Liver (tissue), 8 donors: ENCODE measurements at regions not wholly inside any gene's neighbourhood (a gene's known extent, or its start where the extent isn't known, plus 50 kb on each side); places are given as distances from the start of the nearest gene placed in this dataset.

Experiments
- DNase-seq: peaks from one replicate; pipeline ENCODE4 v3.0.0-alpha.2; 2017; ENCODE audit warnings: low spot score
- H3K27ac ChIP-seq, 2 donors: one replicate each; pipeline ENCODE4 v1.7.0; 2013; ENCODE audit warnings: inconsistent platforms in 2 of 2, low read length in 2 of 2, control low read depth in 1 of 2, low read depth in 1 of 2, mild to moderate bottlenecking in 1 of 2
- H3K27me3 ChIP-seq, 4 donors: one replicate each; pipeline versions ENCODE4 v1.6.1 to v1.7.0; 2013; ENCODE audit warnings: low read length in 3 of 4, inconsistent platforms in 1 of 4, mild to moderate bottlenecking in 1 of 4, moderate library complexity in 1 of 4; ENCODE audit not compliant: control insufficient read depth in 4 of 4, insufficient read depth in 4 of 4
- H3K36me3 ChIP-seq, 4 donors: one replicate each; pipeline versions ENCODE4 v1.6.1 to v1.7.0; 2013; ENCODE audit warnings: low read length in 3 of 4, mild to moderate bottlenecking in 3 of 4, low read depth in 1 of 4, moderate library complexity in 1 of 4; ENCODE audit not compliant: control insufficient read depth in 4 of 4, insufficient read depth in 3 of 4
- H3K4me1 ChIP-seq, 4 donors: one replicate each; pipeline versions ENCODE4 v1.6.1 to v1.7.0; 2013; ENCODE audit warnings: low read length in 3 of 4, mild to moderate bottlenecking in 3 of 4, moderate library complexity in 1 of 4; ENCODE audit not compliant: control insufficient read depth in 4 of 4, insufficient read depth in 4 of 4
- H3K4me3 ChIP-seq, 3 donors: one replicate each; pipeline versions ENCODE4 v1.6.1 to v1.7.0; 2013; ENCODE audit warnings: low read length in 3 of 3, control low read depth in 1 of 3, low read depth in 1 of 3, mild to moderate bottlenecking in 1 of 3
- H3K9ac ChIP-seq, 2 donors: one replicate each; pipeline ENCODE4 v1.7.0; 2013; ENCODE audit warnings: low read length in 2 of 2, mild to moderate bottlenecking in 2 of 2, moderate library complexity in 2 of 2, control low read depth in 1 of 2, low read depth in 1 of 2
- H3K9me3 ChIP-seq, 4 donors: one replicate each; pipeline versions ENCODE4 v1.6.1 to v1.7.0; 2013; ENCODE audit warnings: low read length in 3 of 4; ENCODE audit not compliant: control insufficient read depth in 4 of 4
- EGR1 ChIP-seq, 2 donors: IDR thresholded peaks; 2 replicates each; pipeline ENCODE4 v1.6.1; 2016 to 2018; ENCODE audit warnings: antibody characterized with exemption in 2 of 2, low read depth in 2 of 2
- GABPA ChIP-seq, 2 donors: IDR thresholded peaks in 1 of 2; conservative IDR thresholded peaks in 1 of 2; 2 replicates each; pipeline ENCODE4 v1.6.1; 2016; ENCODE audit warnings: antibody characterized with exemption in 2 of 2, mild to moderate bottlenecking in 1 of 2, moderate library complexity in 1 of 2
- HNF4A ChIP-seq, 2 donors: conservative IDR thresholded peaks; 2 replicates each; pipeline ENCODE4 v1.6.1; 2016; ENCODE audit warnings: antibody characterized with exemption in 2 of 2, mild to moderate bottlenecking in 2 of 2
- HNF4G ChIP-seq: IDR thresholded peaks from 2 replicates; pipeline ENCODE4 v1.6.1; 2016; ENCODE audit warnings: antibody characterized with exemption
- JUND ChIP-seq, 2 donors: IDR thresholded peaks; 2 replicates each; pipeline ENCODE4 v1.6.1; 2016; ENCODE audit warnings: antibody characterized with exemption in 2 of 2
- NR2F2 ChIP-seq: IDR thresholded peaks from 2 replicates; pipeline ENCODE4 v1.6.1; 2016; ENCODE audit warnings: antibody characterized with exemption
- RAD21 ChIP-seq, 2 donors: IDR thresholded peaks; 2 replicates each; pipeline ENCODE4 v1.6.1; 2016; ENCODE audit warnings: antibody characterized with exemption in 2 of 2, mild to moderate bottlenecking in 2 of 2
- RXRA ChIP-seq, 2 donors: IDR thresholded peaks; 2 replicates each; pipeline ENCODE4 v1.6.1; 2017 to 2018; ENCODE audit warnings: antibody characterized with exemption in 2 of 2, mild to moderate bottlenecking in 1 of 2
- SP1 ChIP-seq: IDR thresholded peaks from 2 replicates; pipeline ENCODE4 v1.6.1; 2018; ENCODE audit warnings: antibody characterized with exemption, mild to moderate bottlenecking
- TAF1 ChIP-seq: conservative IDR thresholded peaks from 2 replicates; pipeline ENCODE4 v1.6.1; 2016; ENCODE audit warnings: antibody characterized with exemption, mild to moderate bottlenecking
- YY1 ChIP-seq: IDR thresholded peaks from 2 replicates; pipeline ENCODE4 v1.6.1; 2016; ENCODE audit warnings: antibody characterized with exemption, mild to moderate bottlenecking
- WGBS: extraction: QIAGEN DNeasy Blood & Tissue Kit; methylation state at CpG from one replicate; pipeline ENCODE4 v1.1.7; 2013; 5-methylcytosine and 5-hydroxymethylcytosine counted together
- TF ChIP-seq, protein P1 (sequence below): IDR thresholded peaks from 2 replicates; pipeline ENCODE4 v1.6.1; 2016; ENCODE audit warnings: antibody characterized with exemption
- TF ChIP-seq, protein P2 (sequence below): IDR thresholded peaks from 2 replicates; pipeline ENCODE4 v1.6.1; 2016; ENCODE audit warnings: antibody characterized with exemption, mild to moderate bottlenecking
- TF ChIP-seq, protein P3 (sequence below): IDR thresholded peaks from 2 replicates; pipeline ENCODE4 v1.6.1; 2016; ENCODE audit warnings: antibody characterized with exemption
- TF ChIP-seq, protein P4 (sequence below): fragments of 150-350 bp; IDR thresholded peaks from 2 replicates; pipeline ENCODE4 v1.5.1; 2017; ENCODE audit warnings: improper control_type of control experiment, low read depth, low read length; ENCODE audit not compliant: missing input control
- donor health status: healthy.
- donor health status: healthy.
- donor health status: healthy.
- donor health status: healthy.
- donor health status: healthy.

DNA sequence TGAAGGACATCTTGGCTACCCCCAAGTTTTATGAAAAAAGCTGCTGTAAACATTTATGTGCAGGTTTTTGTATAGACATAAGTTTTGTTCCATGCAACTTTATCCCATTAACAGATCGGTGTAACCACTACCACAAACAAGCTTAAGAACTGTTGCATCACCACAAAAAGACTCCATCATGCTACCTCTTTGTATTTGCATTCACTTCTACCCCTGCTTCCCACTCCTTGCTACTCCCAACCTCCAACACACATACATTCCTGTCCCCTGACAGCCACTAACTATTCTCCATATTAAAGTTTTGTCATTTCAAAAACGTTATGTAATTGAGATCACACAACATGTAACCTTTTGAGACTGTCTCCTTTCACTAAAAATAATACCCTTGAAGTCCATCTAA is 57.8 kb upstream of the LHFPL2 start (continued):
- no peak for TF ChIP-seq HNF4A (conservative IDR thresholded peaks at IDR 0.05)

DNA sequence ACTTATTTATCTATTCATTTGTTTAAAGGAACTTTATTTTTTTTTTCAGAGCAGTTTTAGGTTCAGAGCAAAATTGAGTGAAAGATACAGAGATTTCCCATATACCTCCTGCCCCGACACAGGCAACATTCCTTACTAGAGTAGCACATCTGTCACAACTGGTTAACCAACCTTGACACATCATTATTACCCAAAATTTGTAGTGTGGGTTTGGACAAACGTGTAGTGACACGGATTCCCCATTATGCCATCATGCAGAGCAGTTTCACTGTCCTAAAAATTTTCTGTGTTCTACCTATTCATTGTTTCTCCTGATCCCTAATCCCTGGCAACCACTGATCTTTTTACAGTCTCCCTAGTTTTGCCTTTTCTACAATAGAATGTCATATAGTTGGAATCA is 57.3 kb upstream of the LHFPL2 start:
- WGBS = 94% methylated on average over 3 of the region's 3 CpGs
- no peaks in the 10 kb centered on the region for H3K4me1 ChIP-seq
- H3K9me3 ChIP-seq = peaks cover 0 to 2% (median 0%) of the 10 kb centered on the region in 4 donors
- H3K4me3 ChIP-seq = no peak overlapping the region
- TF ChIP-seq, protein P1, sequence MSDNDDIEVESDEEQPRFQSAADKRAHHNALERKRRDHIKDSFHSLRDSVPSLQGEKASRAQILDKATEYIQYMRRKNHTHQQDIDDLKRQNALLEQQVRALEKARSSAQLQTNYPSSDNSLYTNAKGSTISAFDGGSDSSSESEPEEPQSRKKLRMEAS = no peak
- TF ChIP-seq GABPA (IDR thresholded peaks at IDR 0.05 in 1 of 2, conservative IDR thresholded peaks at IDR 0.05 in 1 of 2) (no peak), YY1 (no peak), NR2F2 (no peak), SP1 (no peak), HNF4A (conservative IDR thresholded peaks at IDR 0.05) (no peak)
- TF ChIP-seq, protein P2, sequence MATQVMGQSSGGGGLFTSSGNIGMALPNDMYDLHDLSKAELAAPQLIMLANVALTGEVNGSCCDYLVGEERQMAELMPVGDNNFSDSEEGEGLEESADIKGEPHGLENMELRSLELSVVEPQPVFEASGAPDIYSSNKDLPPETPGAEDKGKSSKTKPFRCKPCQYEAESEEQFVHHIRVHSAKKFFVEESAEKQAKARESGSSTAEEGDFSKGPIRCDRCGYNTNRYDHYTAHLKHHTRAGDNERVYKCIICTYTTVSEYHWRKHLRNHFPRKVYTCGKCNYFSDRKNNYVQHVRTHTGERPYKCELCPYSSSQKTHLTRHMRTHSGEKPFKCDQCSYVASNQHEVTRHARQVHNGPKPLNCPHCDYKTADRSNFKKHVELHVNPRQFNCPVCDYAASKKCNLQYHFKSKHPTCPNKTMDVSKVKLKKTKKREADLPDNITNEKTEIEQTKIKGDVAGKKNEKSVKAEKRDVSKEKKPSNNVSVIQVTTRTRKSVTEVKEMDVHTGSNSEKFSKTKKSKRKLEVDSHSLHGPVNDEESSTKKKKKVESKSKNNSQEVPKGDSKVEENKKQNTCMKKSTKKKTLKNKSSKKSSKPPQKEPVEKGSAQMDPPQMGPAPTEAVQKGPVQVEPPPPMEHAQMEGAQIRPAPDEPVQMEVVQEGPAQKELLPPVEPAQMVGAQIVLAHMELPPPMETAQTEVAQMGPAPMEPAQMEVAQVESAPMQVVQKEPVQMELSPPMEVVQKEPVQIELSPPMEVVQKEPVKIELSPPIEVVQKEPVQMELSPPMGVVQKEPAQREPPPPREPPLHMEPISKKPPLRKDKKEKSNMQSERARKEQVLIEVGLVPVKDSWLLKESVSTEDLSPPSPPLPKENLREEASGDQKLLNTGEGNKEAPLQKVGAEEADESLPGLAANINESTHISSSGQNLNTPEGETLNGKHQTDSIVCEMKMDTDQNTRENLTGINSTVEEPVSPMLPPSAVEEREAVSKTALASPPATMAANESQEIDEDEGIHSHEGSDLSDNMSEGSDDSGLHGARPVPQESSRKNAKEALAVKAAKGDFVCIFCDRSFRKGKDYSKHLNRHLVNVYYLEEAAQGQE = no peak
- TF ChIP-seq, protein P3, sequence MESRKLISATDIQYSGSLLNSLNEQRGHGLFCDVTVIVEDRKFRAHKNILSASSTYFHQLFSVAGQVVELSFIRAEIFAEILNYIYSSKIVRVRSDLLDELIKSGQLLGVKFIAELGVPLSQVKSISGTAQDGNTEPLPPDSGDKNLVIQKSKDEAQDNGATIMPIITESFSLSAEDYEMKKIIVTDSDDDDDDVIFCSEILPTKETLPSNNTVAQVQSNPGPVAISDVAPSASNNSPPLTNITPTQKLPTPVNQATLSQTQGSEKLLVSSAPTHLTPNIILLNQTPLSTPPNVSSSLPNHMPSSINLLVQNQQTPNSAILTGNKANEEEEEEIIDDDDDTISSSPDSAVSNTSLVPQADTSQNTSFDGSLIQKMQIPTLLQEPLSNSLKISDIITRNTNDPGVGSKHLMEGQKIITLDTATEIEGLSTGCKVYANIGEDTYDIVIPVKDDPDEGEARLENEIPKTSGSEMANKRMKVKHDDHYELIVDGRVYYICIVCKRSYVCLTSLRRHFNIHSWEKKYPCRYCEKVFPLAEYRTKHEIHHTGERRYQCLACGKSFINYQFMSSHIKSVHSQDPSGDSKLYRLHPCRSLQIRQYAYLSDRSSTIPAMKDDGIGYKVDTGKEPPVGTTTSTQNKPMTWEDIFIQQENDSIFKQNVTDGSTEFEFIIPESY = no peak
- H3K27me3 ChIP-seq = no peaks in the 10 kb centered on the region
- H3K27ac ChIP-seq = no peak overlapping the region
- DNase-seq = no peak
- H3K9ac ChIP-seq = no peak overlapping the region
- no peaks in the 10 kb centered on the region for H3K36me3 ChIP-seq

DNA sequence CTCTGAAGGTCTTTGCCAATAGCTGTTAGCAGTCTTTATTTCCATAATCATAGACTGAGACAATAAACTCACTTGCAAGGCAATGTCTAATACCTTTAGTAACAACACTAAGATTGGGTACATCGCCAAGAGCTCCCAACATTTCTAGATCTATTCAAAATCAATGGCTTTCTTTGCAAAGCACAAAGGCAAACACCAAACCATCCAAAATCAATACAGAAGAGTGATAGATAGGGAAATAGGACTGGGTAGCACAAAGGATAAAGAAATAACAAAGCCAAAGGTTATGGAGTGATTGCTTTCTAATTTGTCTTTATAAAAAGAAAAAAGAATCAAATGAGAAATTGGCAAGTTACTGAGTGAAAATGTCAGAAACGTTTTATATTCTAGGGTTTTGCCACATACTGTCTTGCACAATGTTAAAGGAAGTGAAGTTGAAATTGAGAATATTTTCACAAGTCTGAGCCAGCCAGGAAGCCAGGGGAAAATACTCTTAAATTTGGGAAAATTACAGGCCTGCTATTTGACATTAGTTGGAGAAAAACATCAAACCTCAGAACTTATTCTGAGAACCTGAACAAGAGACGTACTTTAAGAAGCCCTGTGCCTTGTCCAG is 53.3 kb upstream of the LHFPL2 start:
- DNase-seq = no peak
- TF ChIP-seq JUND (IDR thresholded peaks at IDR 0.05) (no peak), HNF4A (conservative IDR thresholded peaks at IDR 0.05) (peak; percentile 49 to 61), SP1 (peak; percentile 47), TAF1 (no peak), RXRA (IDR thresholded peaks at IDR 0.05) (peak; percentile 68), HNF4G (peak; percentile 12), EGR1 (IDR thresholded peaks at IDR 0.05; ENCODE audit: low read depth in 2 of 2) (no peak), GABPA (IDR thresholded peaks at IDR 0.05 in 1 of 2, conservative IDR thresholded peaks at IDR 0.05 in 1 of 2) (no peak), RAD21 (IDR thresholded peaks at IDR 0.05) (peak; percentile 18 to 43), YY1 (peak; percentile 47)
- TF ChIP-seq, protein P1 = peak; percentile 49
- TF ChIP-seq, protein P3 = no peak
- TF ChIP-seq, protein P4, sequence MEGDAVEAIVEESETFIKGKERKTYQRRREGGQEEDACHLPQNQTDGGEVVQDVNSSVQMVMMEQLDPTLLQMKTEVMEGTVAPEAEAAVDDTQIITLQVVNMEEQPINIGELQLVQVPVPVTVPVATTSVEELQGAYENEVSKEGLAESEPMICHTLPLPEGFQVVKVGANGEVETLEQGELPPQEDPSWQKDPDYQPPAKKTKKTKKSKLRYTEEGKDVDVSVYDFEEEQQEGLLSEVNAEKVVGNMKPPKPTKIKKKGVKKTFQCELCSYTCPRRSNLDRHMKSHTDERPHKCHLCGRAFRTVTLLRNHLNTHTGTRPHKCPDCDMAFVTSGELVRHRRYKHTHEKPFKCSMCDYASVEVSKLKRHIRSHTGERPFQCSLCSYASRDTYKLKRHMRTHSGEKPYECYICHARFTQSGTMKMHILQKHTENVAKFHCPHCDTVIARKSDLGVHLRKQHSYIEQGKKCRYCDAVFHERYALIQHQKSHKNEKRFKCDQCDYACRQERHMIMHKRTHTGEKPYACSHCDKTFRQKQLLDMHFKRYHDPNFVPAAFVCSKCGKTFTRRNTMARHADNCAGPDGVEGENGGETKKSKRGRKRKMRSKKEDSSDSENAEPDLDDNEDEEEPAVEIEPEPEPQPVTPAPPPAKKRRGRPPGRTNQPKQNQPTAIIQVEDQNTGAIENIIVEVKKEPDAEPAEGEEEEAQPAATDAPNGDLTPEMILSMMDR = no peak

More for the DNA sequence above, 53.3 kb upstream of the LHFPL2 start:
- Histone ChIP-seq H3K4me3 (no peak overlapping the region), H3K36me3 (no peaks in the 10 kb centered on the region), H3K4me1 (no peaks in the 10 kb centered on the region), H3K9ac (no peak overlapping the region), H3K9me3 (peaks cover 0 to 2% (median 0%) of the 10 kb centered on the region in 4 donors), H3K27me3 (peaks cover 0 to 7% (median 0%) of the 10 kb centered on the region in 4 donors), H3K27ac (no peak overlapping the region)
- 49% methylated on average over 3 of the region's 3 CpGs for WGBS
